ENCODE measurements at regions not wholly inside any gene's neighbourhood (a gene's known extent, or its start where the extent isn't known, plus 50 kb on each side); places are given as distances from the start of the nearest gene placed in this dataset.

DNA sequence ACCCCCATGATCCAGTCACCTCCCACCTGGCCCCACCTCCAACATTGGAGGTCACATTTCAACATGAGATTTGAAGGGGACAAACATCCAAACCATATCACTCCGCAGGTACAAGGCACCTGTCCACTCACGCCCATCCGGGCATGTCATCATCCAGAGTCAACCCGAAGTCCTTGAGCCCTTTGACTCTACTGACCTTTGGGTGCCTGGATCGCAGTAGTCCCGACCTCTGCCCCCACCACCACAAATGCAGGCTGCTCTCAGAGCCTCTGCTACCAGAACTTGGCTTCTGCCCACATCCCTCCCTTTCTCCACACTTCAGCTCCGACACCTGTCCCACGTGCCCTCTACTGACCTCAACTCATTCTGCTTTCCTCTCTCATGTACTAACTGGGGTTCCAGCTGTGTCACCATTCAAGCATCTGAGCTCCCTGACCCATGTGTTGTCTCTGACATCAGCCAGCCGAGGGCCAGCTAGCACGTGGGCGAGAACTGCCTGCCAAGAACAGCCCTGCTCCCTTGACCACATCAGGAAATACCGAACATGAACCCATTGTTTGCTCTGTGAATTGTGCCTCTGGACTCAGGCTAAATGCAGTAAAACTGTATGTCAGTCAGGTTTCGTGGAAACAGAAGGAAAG lies 498.3 kb upstream of the SULF2 start (continued):
- TF ChIP-seq, protein P1, sequence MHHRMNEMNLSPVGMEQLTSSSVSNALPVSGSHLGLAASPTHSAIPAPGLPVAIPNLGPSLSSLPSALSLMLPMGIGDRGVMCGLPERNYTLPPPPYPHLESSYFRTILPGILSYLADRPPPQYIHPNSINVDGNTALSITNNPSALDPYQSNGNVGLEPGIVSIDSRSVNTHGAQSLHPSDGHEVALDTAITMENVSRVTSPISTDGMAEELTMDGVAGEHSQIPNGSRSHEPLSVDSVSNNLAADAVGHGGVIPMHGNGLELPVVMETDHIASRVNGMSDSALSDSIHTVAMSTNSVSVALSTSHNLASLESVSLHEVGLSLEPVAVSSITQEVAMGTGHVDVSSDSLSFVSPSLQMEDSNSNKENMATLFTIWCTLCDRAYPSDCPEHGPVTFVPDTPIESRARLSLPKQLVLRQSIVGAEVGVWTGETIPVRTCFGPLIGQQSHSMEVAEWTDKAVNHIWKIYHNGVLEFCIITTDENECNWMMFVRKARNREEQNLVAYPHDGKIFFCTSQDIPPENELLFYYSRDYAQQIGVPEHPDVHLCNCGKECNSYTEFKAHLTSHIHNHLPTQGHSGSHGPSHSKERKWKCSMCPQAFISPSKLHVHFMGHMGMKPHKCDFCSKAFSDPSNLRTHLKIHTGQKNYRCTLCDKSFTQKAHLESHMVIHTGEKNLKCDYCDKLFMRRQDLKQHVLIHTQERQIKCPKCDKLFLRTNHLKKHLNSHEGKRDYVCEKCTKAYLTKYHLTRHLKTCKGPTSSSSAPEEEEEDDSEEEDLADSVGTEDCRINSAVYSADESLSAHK (CRISPR knock-in tag; IDR thresholded peaks at IDR 0.05; ENCODE audit: borderline replicate concordance): no peak
- TF ChIP-seq ZNF367 (CRISPR knock-in tag; IDR thresholded peaks at IDR 0.05; ENCODE audit: borderline replicate concordance) (no peak), EEA1 (CRISPR knock-in tag; IDR thresholded peaks at IDR 0.05; ENCODE audit: borderline replicate concordance) (0 out of 2 replicates have a peak, but pooled peaks have one; percentile 44), ZNF33A (CRISPR knock-in tag; IDR thresholded peaks at IDR 0.05; ENCODE audit: borderline replicate concordance) (no peak), ZMYM2 (CRISPR knock-in tag; IDR thresholded peaks at IDR 0.05) (peak; percentile 66; the same call in 1 of the 2 replicates), PAX8 (CRISPR knock-in tag; IDR thresholded peaks at IDR 0.05; ENCODE audit: borderline replicate concordance) (no peak), FOXJ3 (CRISPR knock-in tag; IDR thresholded peaks at IDR 0.05; ENCODE audit: borderline replicate concordance) (no peak), ZNF615 (CRISPR knock-in tag; IDR thresholded peaks at IDR 0.05; ENCODE audit: borderline replicate concordance) (no peak), ZNF326 (CRISPR knock-in tag; IDR thresholded peaks at IDR 0.05; ENCODE audit: borderline replicate concordance) (no peak), CREB1 (IDR thresholded peaks at IDR 0.05) (no peak), CREB1 (CRISPR knock-in tag; IDR thresholded peaks at IDR 0.05) (no peak), HDAC2 (CRISPR knock-in tag; IDR thresholded peaks at IDR 0.05) (peak; percentile 60), STAT5B (CRISPR knock-in tag; IDR thresholded peaks at IDR 0.05) (no peak), ZNF598 (CRISPR knock-in tag; IDR thresholded peaks at IDR 0.05; ENCODE audit: borderline replicate concordance) (no peak), MZF1 (CRISPR knock-in tag; IDR thresholded peaks at IDR 0.05; ENCODE audit: borderline replicate concordance) (no peak), ZNF574 (CRISPR knock-in tag; IDR thresholded peaks at IDR 0.05) (peak; percentile 61; the same call in 1 of the 2 replicates), IKZF1 (IDR thresholded peaks at IDR 0.05) (no peak), IKZF5 (CRISPR knock-in tag; IDR thresholded peaks at IDR 0.05) (peak; percentile 83), ZNF329 (CRISPR knock-in tag; IDR thresholded peaks at IDR 0.05; ENCODE audit: low read depth) (0 out of 2 replicates have a peak, but pooled peaks have one; percentile 43), TCF12 (IDR thresholded peaks at IDR 0.05) (no peak), TCF12 (CRISPR knock-in tag; IDR thresholded peaks at IDR 0.05) (no peak), MBD4 (IDR thresholded peaks at IDR 0.05; ENCODE audit: borderline replicate concordance, low read length) (no peak), ZNF703 (CRISPR knock-in tag; IDR thresholded peaks at IDR 0.05; ENCODE audit: borderline replicate concordance) (no peak)
- TF ChIP-seq, protein P2, sequence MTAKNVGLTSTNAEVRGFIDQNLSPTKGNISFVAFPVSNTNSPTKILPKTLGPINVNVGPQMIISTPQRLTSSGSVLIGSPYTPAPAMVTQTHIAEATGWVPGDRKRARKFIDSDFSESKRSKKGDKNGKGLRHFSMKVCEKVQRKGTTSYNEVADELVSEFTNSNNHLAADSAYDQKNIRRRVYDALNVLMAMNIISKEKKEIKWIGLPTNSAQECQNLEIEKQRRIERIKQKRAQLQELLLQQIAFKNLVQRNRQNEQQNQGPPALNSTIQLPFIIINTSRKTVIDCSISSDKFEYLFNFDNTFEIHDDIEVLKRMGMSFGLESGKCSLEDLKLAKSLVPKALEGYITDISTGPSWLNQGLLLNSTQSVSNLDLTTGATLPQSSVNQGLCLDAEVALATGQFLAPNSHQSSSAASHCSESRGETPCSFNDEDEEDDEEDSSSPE (CRISPR knock-in tag; IDR thresholded peaks at IDR 0.05): peak; percentile 64; the same call in 1 of the 2 replicates
